ENCODE measurements at regions not wholly inside any gene's neighbourhood (a gene's known extent, or its start where the extent isn't known, plus 50 kb on each side); places are given as distances from the start of the nearest gene placed in this dataset.
A peak's percentile ranks its signal among the peaks of the same experiment; 100 is the strongest.

GRCh38 chr11:70578371-70578770 lies 180.0 kb downstream of the CTTN start:
- ATAC-seq, result no peak

GRCh38 chr11:70578831-70579230 lies 180.5 kb downstream of the CTTN start:
- peak in 1 of 2 donors; percentile 17 for DNase-seq
- intact Hi-C loops (cut with DNase I, micrococcal nuclease), result no loop called here
- ATAC-seq, result no peak

More at GRCh38 chr11:70578371-70578770, 180.0 kb downstream of the CTTN start:
- intact Hi-C loops (cut with DNase I, micrococcal nuclease), result no loop called here
- DNase-seq, result no peak

- ATAC-seq (no peak), DNase-seq (peak in 1 of 2 donors; percentile 16)
- intact Hi-C loops (cut with DNase I, micrococcal nuclease), result no loop called here
These were observed 181.1 kb downstream of the CTTN start for GRCh38 chr11:70579316-70579955.

DNA sequence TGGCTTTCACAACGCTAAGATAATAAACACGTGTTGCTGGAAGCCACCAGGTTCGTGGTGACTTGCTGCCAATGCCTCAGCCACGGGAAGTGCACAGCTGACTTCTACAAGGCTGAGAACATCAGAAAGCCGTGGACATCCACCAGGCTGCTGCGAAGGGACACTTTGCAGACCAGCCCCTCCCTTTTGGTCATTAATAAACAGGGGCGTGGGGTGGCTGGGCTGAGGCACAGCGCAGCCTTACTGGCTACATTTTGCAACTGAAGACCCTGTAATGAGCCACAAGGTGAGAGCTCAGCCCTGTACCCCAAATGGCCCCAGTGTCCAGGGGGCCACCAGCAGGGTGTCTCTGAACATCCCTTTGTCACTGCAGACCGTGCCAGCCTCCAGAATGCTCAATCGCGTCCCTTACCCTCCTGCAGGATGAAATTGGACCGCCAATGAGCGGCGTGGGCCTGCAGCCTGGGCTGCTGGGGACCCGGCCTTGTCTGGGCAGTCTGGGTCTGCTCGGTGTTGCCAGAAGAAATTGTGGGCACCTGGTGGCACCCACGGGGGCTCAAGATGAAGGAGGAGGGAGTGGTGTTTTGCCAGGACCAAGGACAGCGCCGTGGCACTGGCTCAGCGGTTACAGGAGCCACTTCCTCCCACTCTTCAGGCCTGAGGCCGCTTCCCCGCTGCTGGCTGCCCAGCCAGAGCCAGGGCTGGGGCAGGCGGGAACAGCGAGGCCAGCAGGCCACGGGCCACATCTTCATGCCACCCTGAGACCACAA lies 181.9 kb downstream of the CTTN start:
- DNase-seq (peak in 1 of 2 donors; percentile 13), ATAC-seq (no peak)
- intact Hi-C loops (cut with DNase I, micrococcal nuclease), result no loop called here

- DNase-seq, result peak in 1 of 2 donors; percentile 18
- ATAC-seq, result no peak
- intact Hi-C loops (cut with DNase I, micrococcal nuclease), result no loop called here
These were observed 183.9 kb downstream of the CTTN start for GRCh38 chr11:70581991-70582885.

DNA sequence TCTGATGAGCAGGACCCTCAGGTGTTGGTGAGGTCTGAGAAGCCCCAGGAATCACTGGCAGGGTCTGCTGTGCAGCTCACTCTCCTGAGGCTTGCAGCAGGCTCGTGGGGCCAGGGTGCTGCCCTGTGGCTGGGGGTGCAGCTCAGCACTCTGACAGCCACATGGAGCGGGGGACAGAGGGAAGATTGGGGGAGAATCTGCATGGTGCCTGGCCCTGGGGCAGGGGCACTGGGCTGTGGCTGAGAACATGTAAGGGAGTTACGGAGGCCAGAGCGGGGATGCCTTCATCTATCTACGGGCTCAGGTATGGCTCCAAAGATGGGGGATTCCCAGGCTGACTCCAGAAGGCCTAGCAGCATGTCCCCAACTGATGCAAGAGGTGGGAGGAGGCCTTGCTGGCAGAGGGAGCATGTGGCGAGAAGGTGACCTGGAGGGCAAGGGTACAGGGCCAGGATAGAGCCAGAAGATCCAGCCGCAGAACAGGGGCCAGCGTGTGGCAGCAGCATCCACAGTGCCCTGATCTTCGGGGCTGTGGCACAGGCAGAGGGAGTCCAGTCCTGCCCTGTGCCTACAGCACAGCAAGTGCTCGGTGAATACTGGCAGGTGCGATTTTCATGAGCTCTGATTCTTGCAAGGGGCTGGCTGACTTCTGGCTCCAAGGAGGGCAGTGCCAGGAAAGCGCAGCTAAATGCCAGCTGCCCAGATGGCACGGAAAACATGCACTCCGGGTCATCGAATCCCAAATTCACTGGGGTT lies 184.7 kb downstream of the CTTN start:
- DNase-seq (peak in 1 of 2 donors; percentile 18), ATAC-seq (no peak)
- intact Hi-C loops (cut with DNase I, micrococcal nuclease), result no loop called here

DNA sequence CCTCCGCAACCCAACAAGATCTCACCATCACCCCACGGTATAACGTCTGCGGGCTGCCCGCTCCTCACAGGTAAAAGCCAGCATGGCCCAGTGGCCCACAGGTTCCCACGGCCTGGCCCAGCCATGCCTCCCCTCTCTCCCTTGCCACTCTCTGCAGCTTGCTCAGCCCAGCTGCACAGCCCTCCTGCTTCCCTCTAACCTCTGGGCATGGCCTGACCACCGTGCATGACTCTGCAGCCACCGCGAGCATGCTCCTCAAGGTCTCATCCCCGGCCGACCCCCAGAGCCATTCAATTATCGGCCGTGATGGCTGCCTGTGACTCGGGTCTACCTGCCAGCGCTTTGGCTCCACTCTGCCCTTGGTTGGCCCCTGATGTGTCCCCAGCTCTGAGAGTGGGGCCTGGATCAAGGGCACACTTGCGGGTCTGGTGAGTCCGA lies 185.5 kb downstream of the CTTN start:
- DNase-seq (no peak), ATAC-seq (no peak)
- intact Hi-C loops (cut with DNase I, micrococcal nuclease), result no loop called here

- no peak for ATAC-seq
These were observed 186.3 kb downstream of the CTTN start for GRCh38 chr11:70584498-70585235.

GRCh38 chr11:70585236-70585545 lies 186.9 kb downstream of the CTTN start:
- ATAC-seq (no peak), DNase-seq (no peak)
- intact Hi-C loops (cut with DNase I, micrococcal nuclease), result no loop called here

More at GRCh38 chr11:70584498-70585235, 186.3 kb downstream of the CTTN start:
- peak in 1 of 2 donors; percentile 16 for DNase-seq
- intact Hi-C loops (cut with DNase I, micrococcal nuclease), result no loop called here

DNA sequence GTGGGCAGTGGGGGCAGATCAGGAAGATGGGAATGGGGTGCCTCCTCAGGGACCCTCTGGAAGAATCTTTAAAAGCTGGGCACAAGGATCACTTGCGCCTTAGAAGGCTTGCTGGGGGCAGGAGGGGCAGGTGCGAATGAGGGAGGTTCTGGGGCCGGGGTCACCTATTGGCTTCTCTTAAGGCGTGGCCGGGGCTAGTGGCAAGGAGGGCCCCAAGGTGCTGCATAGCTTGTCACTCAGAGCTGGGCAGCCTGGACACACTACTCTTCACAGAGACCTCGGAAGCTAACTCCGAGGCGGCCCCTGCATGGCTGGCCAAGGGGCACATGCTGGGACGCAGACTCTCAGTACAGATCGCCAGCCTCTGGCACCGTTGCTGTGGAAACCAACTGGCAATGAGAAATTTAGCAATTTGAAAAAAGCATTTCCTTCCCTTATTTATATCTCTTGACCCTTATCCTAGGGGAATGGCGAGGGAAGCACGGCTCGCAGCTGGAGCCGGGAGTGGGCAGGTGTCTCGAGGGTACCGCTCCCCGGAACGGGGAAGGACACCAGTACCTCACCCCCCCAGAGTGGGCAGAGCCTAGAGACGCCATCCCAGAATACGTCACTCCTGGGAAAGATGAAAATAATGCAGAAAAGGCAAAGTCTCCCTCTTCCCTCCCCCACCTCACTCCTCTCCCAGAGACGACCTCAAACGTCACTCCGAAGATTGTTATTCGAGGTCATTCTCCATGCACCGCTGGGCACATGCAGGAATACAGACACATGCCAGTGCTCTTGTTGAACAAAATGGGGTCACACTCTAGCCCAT lies 188.1 kb downstream of the CTTN start:
- DNase-seq (peak in 1 of 2 donors; percentile 14), ATAC-seq (no peak)
- intact Hi-C loops (cut with DNase I, micrococcal nuclease), result no loop called here

GRCh38 chr11:70587075-70587389 lies 188.7 kb downstream of the CTTN start:
- ATAC-seq (no peak), DNase-seq (no peak)
- intact Hi-C loops (cut with DNase I, micrococcal nuclease), result no loop called here

GRCh38 chr11:70590356-70590991 lies 192.1 kb downstream of the CTTN start:
- intact Hi-C loops (cut with DNase I, micrococcal nuclease), result no loop called here
- no peak for ATAC-seq
- DNase-seq, result no peak

DNA sequence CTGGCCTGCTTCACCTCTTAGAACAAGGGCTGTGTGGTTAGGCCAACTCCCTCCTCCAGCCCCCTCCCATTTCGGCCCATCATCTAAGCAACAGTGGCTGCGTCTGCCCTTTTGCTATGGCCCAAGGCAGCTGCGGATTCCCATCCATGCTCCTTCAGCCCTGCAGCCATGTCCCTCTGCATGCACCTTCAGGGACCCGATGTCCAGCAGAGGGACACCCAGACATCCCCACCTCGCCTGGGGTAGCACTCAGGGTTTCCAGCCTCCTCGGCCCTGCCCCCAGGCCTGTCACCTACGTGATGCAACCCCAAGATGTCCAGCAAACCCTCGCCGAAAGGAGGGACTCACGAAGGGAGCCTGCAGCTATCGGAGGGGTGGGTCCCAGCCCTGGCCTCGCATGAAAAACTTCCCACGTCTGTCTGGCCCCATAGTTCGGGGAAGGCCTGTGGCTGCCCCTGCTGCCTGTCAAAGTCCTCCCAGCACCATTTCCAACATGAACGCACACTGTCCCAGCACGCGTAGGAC lies 194.4 kb downstream of the CTTN start:
- no peak for ATAC-seq
- intact Hi-C loops (cut with DNase I, micrococcal nuclease), result no loop called here
- no peak for DNase-seq

GRCh38 chr11:70593446-70593983 lies 195.2 kb downstream of the CTTN start:
- intact Hi-C loops (cut with DNase I, micrococcal nuclease), result no loop called here
- no peak for ATAC-seq
- DNase-seq, result no peak

- DNase-seq (no peak), ATAC-seq (no peak)
- intact Hi-C loops (cut with DNase I, micrococcal nuclease), result no loop called here
These were observed 195.7 kb downstream of the CTTN start for GRCh38 chr11:70594031-70594430.

GRCh38 chr11:70594606-70595005 lies 196.3 kb downstream of the CTTN start:
- ATAC-seq (no peak), DNase-seq (no peak)
- intact Hi-C loops (cut with DNase I, micrococcal nuclease), result no loop called here

DNA sequence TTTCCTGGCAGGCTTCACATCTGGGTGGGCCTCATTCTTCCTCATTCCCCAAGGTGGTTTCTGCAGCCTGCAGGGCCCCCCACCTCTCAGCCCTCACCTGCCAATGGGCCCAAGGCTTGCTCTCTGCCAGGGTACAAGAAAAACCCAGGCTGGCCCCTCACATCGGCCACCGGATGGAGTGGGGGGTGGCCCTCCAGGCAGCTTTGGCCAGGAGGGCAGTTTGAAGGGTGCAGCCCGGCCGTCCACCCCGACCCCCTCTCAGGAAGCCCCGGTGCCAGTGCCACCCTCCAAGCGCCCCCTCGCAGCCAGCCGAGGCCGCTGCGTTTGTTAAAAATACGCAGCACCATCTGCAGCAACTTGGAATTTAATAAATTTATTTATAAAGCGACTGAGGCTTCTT lies 196.7 kb downstream of the CTTN start:
- ATAC-seq (no peak), DNase-seq (no peak)
- intact Hi-C loops (cut with DNase I, micrococcal nuclease), result no loop called here

All from left colon (tissue), 2 donors.